Fibroblast of lung (primary cell): ENCODE measurements at regions not wholly inside any gene's neighbourhood (a gene's known extent, or its start where the extent isn't known, plus 50 kb on each side); places are given as distances from the start of the nearest gene placed in this dataset.
A peak's percentile ranks its signal among the peaks of the same experiment; 100 is the strongest.

Experiments used
- DNase-seq, 2 donors: peaks; one replicate each; pipeline versions ENCODE4 v3.0.0 to v3.0.0-alpha.2; 2010; ENCODE audit warnings: low read depth in 2 of 2
- H2AFZ ChIP-seq: 2 replicates; pipeline ENCODE4 v1.5.1; 2012; ENCODE audit warnings: low read length, control low read depth, inconsistent platforms
- H3K27ac ChIP-seq: 2 replicates; pipeline ENCODE4 v1.5.1; 2011; ENCODE audit warnings: low read length, control low read depth; ENCODE audit not compliant: insufficient read depth
- H3K27me3 ChIP-seq: 2 replicates; pipeline ENCODE4 v1.5.1; 2011; ENCODE audit warnings: mild to moderate bottlenecking, low read length; ENCODE audit not compliant: control insufficient read depth, insufficient read depth
- H3K36me3 ChIP-seq: 2 replicates; pipeline ENCODE4 v1.5.1; 2011; ENCODE audit warnings: low read length; ENCODE audit not compliant: control insufficient read depth, insufficient read depth
- H3K4me1 ChIP-seq: 2 replicates; pipeline ENCODE4 v1.5.1; 2011; ENCODE audit warnings: low read length; ENCODE audit not compliant: control insufficient read depth, insufficient read depth; ENCODE audit errors: extremely low read depth
- H3K4me2 ChIP-seq: 2 replicates; pipeline ENCODE4 v1.5.1; 2011; ENCODE audit warnings: low read length, control low read depth; ENCODE audit not compliant: insufficient read depth; ENCODE audit errors: extremely low read depth
- H3K4me3 ChIP-seq, 4 experiments: fragments of 200-600 bp in 1 of 4; sonication (generic) in 1 of 4; replicated peaks in 1 of 4; 2 replicates each; pipeline ENCODE4 v1.5.1; 2011 to 2016; ENCODE audit warnings: low read length in 4 of 4, low read depth in 3 of 4, mild to moderate bottlenecking in 3 of 4, control low read depth in 2 of 4, inconsistent platforms in 1 of 4, mixed read lengths in 1 of 4; ENCODE audit not compliant: insufficient read depth in 1 of 4; ENCODE audit errors: control extremely low read depth in 1 of 4
- H3K79me2 ChIP-seq: 2 replicates; pipeline ENCODE4 v1.5.1; 2012; ENCODE audit warnings: mild to moderate bottlenecking, low read length, inconsistent platforms; ENCODE audit not compliant: control insufficient read depth, insufficient read depth
- H3K9ac ChIP-seq: 2 replicates; pipeline ENCODE4 v1.5.1; 2011; ENCODE audit warnings: mild to moderate bottlenecking, low read length, control low read depth; ENCODE audit not compliant: insufficient read depth
- H3K9me3 ChIP-seq: 2 replicates; pipeline ENCODE4 v1.5.1; 2012; ENCODE audit warnings: low read depth, low read length; ENCODE audit not compliant: control insufficient read depth, insufficient read depth
- H4K20me1 ChIP-seq: 2 replicates; pipeline ENCODE4 v1.5.1; 2011; ENCODE audit warnings: low read length; ENCODE audit not compliant: control insufficient read depth, insufficient read depth; ENCODE audit errors: extremely low read depth
- CTCF ChIP-seq, 2 donors: IDR thresholded peaks in 1 of 2; conservative IDR thresholded peaks in 1 of 2; 1 replicate in 1 of 2; 2 replicates in 1 of 2; pipeline ENCODE4 v1.5.1; 2011 to 2012; ENCODE audit warnings: low read length in 2 of 2, control low read depth in 1 of 2, inconsistent platforms in 1 of 2, low read depth in 1 of 2, mild to moderate bottlenecking in 1 of 2
- EZH2 ChIP-seq: IDR thresholded peaks from 2 replicates; pipeline ENCODE4 v1.5.1; 2012; ENCODE audit warnings: low read length, control low read depth, mild to moderate bottlenecking; ENCODE audit errors: missing control alignments

- Histone ChIP-seq H3K4me2 (peak overlapping the region; percentile 3), H2AFZ (no peak overlapping the region), H3K27ac (no peak overlapping the region), H3K9ac (no peak overlapping the region), H4K20me1 (no peaks in the 10 kb centered on the region), H3K4me1 (peaks cover 3% of the 10 kb centered on the region), H3K9me3 (no peaks in the 10 kb centered on the region), H3K79me2 (no peaks in the 10 kb centered on the region), H3K4me3 (no peak overlapping the region), H3K36me3 (no peaks in the 10 kb centered on the region), H3K27me3 (no peaks in the 10 kb centered on the region)
- TF ChIP-seq CTCF (conservative IDR thresholded peaks at IDR 0.05 in 1 of 2, IDR thresholded peaks at IDR 0.05 in 1 of 2; ENCODE audit: low read depth in 1 of 2, low read length in 2 of 2) (peak; percentile 68 to 86), EZH2 (no peak)
- DNase-seq: peak; percentile 73 to 88
These were observed 54.7 kb upstream of the SYPL1 start for GRCh38 chr7:106166651-106167342.

DNA sequence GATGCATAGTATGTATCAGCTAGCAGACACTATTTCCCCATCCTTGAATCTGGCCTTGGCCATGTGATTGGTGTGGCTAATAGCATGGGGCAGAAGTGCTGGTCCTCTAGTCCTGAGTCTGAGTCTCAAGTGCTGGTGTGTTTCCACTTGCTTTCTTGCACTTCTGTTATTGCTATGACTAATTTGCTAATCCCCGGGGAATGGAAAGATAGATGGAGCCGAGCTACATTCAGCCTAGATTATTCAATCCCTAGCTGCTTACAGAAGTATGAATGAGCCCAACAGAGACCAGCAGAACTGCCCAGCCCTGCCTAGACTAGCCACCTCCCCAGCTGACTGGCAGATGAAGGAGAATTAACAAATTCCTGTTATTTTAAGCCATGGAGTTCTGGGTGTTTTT, 53.2 kb upstream of the SYPL1 start:
- Histone ChIP-seq H3K9ac (no peak overlapping the region), H3K27ac (no peak overlapping the region), H3K4me2 (no peak overlapping the region), H3K27me3 (no peaks in the 10 kb centered on the region), H3K36me3 (no peaks in the 10 kb centered on the region), H3K79me2 (no peaks in the 10 kb centered on the region), H4K20me1 (no peaks in the 10 kb centered on the region), H3K4me1 (peaks cover 3% of the 10 kb centered on the region), H2AFZ (no peak overlapping the region), H3K9me3 (no peaks in the 10 kb centered on the region), H3K4me3 (no peak overlapping the region)
- no peak for TF ChIP-seq EZH2
- TF ChIP-seq CTCF (conservative IDR thresholded peaks at IDR 0.05 in 1 of 2, IDR thresholded peaks at IDR 0.05 in 1 of 2; ENCODE audit: low read depth in 1 of 2, low read length in 2 of 2): no peak
- peak; percentile 35 to 54 for DNase-seq

DNA sequence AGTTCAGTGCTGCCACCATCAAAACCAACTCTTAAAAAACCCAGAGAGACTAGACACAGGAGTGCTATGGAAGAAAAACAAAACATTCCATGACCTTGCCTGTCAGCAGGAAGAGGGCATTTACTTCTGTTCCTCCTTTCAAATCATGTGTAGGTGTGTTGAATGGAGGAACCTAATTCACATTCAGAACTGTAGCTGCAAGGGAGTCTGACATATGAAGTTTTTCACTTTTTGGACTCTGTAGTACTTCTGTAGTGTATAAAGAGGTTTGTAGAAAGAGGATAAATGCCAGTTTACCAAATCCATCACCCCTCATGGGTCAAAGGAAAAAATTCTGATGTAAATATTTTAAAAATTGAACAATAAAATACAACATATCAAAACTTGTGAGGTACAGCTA, 51.1 kb upstream of the SYPL1 start:
- H3K4me1 ChIP-seq: peaks cover 3% of the 10 kb centered on the region
- no peak overlapping the region for H3K9ac ChIP-seq
- no peak for DNase-seq
- no peaks in the 10 kb centered on the region for H4K20me1 ChIP-seq
- no peaks in the 10 kb centered on the region for H3K9me3 ChIP-seq
- no peak overlapping the region for H3K4me3 ChIP-seq
- no peak overlapping the region for H3K27ac ChIP-seq
- H3K27me3 ChIP-seq: no peaks in the 10 kb centered on the region
- H3K4me2 ChIP-seq: no peak overlapping the region
- H2AFZ ChIP-seq: no peak overlapping the region
- H3K36me3 ChIP-seq: no peaks in the 10 kb centered on the region
- H3K79me2 ChIP-seq: no peaks in the 10 kb centered on the region
- TF ChIP-seq EZH2 (no peak), CTCF (conservative IDR thresholded peaks at IDR 0.05 in 1 of 2, IDR thresholded peaks at IDR 0.05 in 1 of 2; ENCODE audit: low read depth in 1 of 2, low read length in 2 of 2) (no peak)
